Activated CD8-positive, alpha-beta T cell treated with anti-CD3 and anti-CD28 coated beads for 36 hours (primary cell): ENCODE measurements at regions not wholly inside any gene's neighbourhood (a gene's known extent, or its start where the extent isn't known, plus 50 kb on each side); places are given as distances from the start of the nearest gene placed in this dataset.

Experiments used
- ATAC-seq: fragments of 200-7000 bp; cut with Tn5 transposase; one replicate; pipeline ENCODE4 v1.10.0; 2021; ENCODE audit warnings: mild to moderate bottlenecking, moderate library complexity
- CTCF ChIA-PET: fragments of 350-600 bp; sonication (Branson Sonifier 250); formaldehyde crosslinking; loops from one replicate; lab custom pipeline; 2021; ENCODE audit warnings: antibody characterized with exemption; lab: Charles Lee
- POLR2A ChIA-PET: fragments of 350-600 bp; sonication (Branson Sonifier 250); formaldehyde crosslinking; loops from one replicate; lab custom pipeline; 2021; ENCODE audit warnings: antibody characterized with exemption; lab: Charles Lee
- DNase-seq: peaks from one replicate; pipeline ENCODE4 v3.0.0-alpha.2; 2020
- H3K27ac Mint-ChIP-seq: one replicate; pipeline ENCODE4 v1.8.0; 2021; ENCODE audit warnings: mild to moderate bottlenecking, mixed read lengths
- H3K27me3 Mint-ChIP-seq: one replicate; pipeline ENCODE4 v1.8.0; 2021; ENCODE audit warnings: mixed read lengths
- H3K36me3 Mint-ChIP-seq: one replicate; pipeline ENCODE4 v1.8.0; 2021; ENCODE audit warnings: low read depth, mixed read lengths
- H3K4me1 Mint-ChIP-seq: one replicate; pipeline ENCODE4 v1.8.0; 2021; ENCODE audit warnings: low read depth, mixed read lengths
- H3K4me3 Mint-ChIP-seq: one replicate; pipeline ENCODE4 v1.8.0; 2021; ENCODE audit warnings: mild to moderate bottlenecking, moderate library complexity, mixed read lengths
- H3K9me3 Mint-ChIP-seq: one replicate; pipeline ENCODE4 v1.8.0; 2021; ENCODE audit warnings: mixed read lengths
- intact Hi-C: fragments of 100-400 bp; cut with micrococcal nuclease; formaldehyde crosslinking; loops from one replicate; pipeline ENCODE4 v1.10.0; 2022
- TF ChIP-seq, protein P1 (sequence below): fragments of 200-600 bp; IDR thresholded peaks from one replicate; pipeline ENCODE4 v1.8.0; 2022; ENCODE audit warnings: antibody characterized with exemption, mild to moderate bottlenecking

DNA sequence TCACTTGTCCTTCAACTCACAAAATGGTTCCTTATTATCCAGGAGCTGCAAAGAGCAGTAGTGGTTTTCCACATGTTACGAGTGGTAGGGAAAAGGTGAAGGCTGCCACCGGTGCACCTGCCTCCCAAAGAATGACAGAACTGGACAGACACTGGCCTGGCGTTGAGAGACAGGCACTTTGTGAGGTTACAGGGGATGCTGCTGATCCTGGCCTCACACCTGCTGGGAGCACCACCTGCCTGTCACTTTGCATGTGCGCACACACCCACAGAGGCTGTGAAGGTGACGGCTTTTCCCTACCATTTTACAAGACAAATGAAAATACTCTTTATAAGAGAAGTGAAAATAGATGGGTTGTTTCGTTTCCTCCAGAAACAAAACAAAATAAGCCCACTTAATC is 175.3 kb upstream of the B3GAT1 start:
- Mint-ChIP-seq H3K27me3 (peaks cover 14% of the 10 kb centered on the region), H3K27ac (no peak overlapping the region), H3K36me3 (no peaks in the 10 kb centered on the region), H3K9me3 (no peaks in the 10 kb centered on the region), H3K4me3 (no peak overlapping the region), H3K4me1 (peaks cover 13% of the 10 kb centered on the region)
- intact Hi-C loops, result no loop called here
- POLR2A ChIA-PET, result no interaction called here
- DNase-seq, result no peak
- ATAC-seq, result no peak
- TF ChIP-seq, protein P1, sequence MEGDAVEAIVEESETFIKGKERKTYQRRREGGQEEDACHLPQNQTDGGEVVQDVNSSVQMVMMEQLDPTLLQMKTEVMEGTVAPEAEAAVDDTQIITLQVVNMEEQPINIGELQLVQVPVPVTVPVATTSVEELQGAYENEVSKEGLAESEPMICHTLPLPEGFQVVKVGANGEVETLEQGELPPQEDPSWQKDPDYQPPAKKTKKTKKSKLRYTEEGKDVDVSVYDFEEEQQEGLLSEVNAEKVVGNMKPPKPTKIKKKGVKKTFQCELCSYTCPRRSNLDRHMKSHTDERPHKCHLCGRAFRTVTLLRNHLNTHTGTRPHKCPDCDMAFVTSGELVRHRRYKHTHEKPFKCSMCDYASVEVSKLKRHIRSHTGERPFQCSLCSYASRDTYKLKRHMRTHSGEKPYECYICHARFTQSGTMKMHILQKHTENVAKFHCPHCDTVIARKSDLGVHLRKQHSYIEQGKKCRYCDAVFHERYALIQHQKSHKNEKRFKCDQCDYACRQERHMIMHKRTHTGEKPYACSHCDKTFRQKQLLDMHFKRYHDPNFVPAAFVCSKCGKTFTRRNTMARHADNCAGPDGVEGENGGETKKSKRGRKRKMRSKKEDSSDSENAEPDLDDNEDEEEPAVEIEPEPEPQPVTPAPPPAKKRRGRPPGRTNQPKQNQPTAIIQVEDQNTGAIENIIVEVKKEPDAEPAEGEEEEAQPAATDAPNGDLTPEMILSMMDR, result no peak
- CTCF ChIA-PET, result no interaction called here

DNA sequence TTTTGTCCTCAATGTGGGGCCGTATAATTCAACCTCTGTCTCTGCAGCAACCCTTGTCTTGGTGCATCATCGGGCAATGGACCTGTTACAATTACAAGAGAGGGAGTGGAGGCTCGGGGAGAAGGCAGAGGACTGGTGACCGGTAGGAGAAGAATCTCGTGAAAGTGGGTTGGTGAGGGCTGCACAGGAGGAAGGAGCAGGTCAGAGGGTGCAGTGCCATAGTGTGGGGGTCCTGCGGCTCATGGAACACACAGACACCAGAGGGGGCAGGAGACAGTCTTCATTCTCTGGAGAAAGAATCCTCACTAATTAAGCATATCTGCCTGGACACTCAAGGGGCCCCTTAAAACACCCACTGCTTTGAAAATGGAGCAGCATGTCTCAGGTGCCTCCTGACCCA is 174.7 kb upstream of the B3GAT1 start:
- H3K36me3 Mint-ChIP-seq, result no peaks in the 10 kb centered on the region
- DNase-seq, result no peak
- peaks cover 13% of the 10 kb centered on the region for H3K4me1 Mint-ChIP-seq
- CTCF ChIA-PET, result no interaction called here
- intact Hi-C loops, result no loop called here
- H3K9me3 Mint-ChIP-seq, result no peaks in the 10 kb centered on the region
- no peak for ATAC-seq
- TF ChIP-seq, protein P1, result no peak
- no peak overlapping the region for H3K4me3 Mint-ChIP-seq
- H3K27me3 Mint-ChIP-seq, result peaks cover 13% of the 10 kb centered on the region
- POLR2A ChIA-PET, result no interaction called here
- H3K27ac Mint-ChIP-seq, result no peak overlapping the region

DNA sequence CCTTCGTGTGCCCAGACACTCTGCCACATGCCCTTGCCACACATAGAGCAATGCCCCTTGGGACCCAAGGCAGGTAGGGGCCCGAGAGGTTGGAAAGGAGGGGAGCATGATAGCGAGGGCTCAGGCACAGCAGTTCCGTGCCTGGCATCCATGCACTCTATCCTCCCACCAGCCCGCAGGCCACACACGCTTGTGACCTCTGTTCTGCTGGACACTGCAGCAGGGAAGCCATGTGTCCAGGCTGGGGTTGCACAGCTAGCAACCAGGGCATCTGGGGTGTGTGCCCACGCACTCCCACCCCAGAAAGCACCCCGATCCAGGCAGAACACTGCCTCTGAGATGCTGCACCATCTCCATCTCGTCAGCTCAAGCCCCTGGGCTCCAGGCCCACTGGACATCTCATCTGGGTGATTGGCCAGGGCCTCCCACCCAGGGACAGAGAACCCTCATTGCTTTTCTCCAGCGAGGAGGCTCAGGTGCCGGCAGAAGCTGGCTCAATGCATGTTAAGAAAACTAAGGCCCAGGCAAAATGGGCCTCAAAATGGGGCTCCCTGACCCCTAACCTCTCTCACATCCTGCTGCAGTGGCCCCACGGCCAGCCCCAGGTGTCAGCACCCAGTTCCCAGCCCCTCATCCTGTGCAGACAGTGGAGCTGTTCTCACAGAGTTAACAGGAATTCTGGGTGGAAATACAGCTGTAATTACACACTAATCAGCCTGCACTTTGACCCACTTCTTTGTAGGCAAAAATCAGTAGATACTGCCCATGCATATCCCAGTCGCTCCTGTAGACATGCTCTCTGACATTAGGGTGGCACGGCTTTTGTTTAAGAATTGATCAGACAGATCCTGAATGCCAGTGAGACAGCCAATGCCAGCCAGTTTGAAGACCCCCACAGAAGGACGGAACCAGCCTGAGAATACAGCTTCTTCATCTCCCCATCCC is 173.9 kb upstream of the B3GAT1 start:
- Mint-ChIP-seq H3K36me3 (no peaks in the 10 kb centered on the region), H3K27ac (no peak overlapping the region), H3K4me3 (no peak overlapping the region), H3K9me3 (no peaks in the 10 kb centered on the region), H3K27me3 (peaks cover 13% of the 10 kb centered on the region), H3K4me1 (peaks cover 13% of the 10 kb centered on the region)
- DNase-seq (no peak), ATAC-seq (no peak)
- ChIA-PET POLR2A (no interaction called here), CTCF (no interaction called here)
- TF ChIP-seq, protein P1, result no peak
- intact Hi-C loops, result no loop called here

DNA sequence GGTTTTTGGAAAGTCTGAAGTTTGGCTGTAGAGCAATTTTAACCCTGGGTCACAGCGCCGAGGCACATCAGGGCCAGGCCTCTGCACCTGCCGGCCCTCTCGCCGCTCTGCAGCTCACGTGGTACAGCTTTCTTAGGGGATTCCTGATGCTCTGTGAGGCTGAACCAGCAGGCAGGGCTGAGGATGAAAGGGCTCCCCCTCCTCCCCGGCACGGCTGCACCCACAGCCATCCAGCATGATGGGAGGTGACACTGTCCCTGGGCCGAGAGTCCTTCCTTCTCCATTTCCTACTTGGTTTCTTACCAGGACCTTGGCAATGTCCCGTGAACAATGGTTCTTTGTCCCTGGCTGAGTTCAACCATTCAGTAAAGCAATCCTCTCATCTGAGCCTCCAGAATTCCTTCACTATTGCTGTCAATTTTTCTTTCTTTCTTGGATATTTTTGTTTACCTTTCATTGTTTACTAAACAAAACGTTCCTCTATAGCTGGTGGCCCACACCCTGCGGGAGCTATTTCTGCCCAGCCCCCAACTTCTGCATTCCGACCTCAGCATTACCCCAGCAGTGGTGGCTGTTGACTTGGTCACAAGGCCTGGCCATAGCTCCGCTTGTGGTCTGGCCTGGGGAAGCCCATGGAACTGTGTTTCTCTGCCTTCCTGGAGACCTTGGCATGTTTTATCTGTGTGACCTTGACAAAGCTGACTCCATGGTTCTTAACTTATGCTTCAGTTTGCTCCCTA is 172.8 kb upstream of the B3GAT1 start:
- H3K4me1 Mint-ChIP-seq, result peaks cover 13% of the 10 kb centered on the region
- no peak overlapping the region for H3K27ac Mint-ChIP-seq
- H3K9me3 Mint-ChIP-seq, result no peaks in the 10 kb centered on the region
- no peak for ATAC-seq
- no peak for DNase-seq
- ChIA-PET POLR2A (no interaction called here), CTCF (no interaction called here)
- TF ChIP-seq, protein P1, result no peak
- H3K27me3 Mint-ChIP-seq, result peaks cover 13% of the 10 kb centered on the region
- intact Hi-C loops, result no loop called here
- no peak overlapping the region for H3K4me3 Mint-ChIP-seq
- H3K36me3 Mint-ChIP-seq, result no peaks in the 10 kb centered on the region

DNA sequence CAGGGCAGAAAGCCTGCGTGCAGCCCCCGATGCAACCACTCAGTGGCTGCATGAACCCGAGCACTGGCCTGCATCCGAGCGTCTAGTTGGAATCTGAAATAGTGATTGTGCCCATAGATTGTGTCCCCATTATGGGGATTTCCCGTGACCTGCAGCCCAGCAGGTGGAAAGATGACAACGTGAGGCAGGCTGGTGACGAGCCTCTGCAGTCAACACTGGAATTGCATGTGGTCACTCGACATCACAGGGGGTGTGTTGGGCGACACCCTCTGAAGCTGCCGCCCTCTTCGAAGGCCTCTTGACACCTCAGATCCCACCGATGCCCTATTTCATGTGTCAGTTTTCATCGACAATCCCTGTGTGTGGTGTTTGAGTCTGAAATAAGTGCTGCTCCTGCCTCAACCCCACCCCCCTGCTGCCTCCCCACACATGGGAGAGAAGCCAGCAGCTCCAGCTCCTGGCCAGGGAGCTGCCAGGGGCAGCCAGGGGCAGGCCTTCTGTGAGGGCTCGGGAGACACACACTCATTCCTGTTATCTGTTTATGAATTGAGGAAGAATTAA is 172.0 kb upstream of the B3GAT1 start:
- no peaks in the 10 kb centered on the region for H3K36me3 Mint-ChIP-seq
- CTCF ChIA-PET, result no interaction called here
- DNase-seq (no peak), ATAC-seq (no peak)
- peaks cover 15% of the 10 kb centered on the region for H3K27me3 Mint-ChIP-seq
- H3K27ac Mint-ChIP-seq, result no peak overlapping the region
- TF ChIP-seq, protein P1, result no peak
- H3K9me3 Mint-ChIP-seq, result no peaks in the 10 kb centered on the region
- H3K4me1 Mint-ChIP-seq, result peaks cover 13% of the 10 kb centered on the region
- no peak overlapping the region for H3K4me3 Mint-ChIP-seq
- POLR2A ChIA-PET, result no interaction called here
- intact Hi-C loops, result no loop called here
